Endothelial cell of umbilical vein (primary cell): ENCODE measurements at regions not wholly inside any gene's neighbourhood (a gene's known extent, or its start where the extent isn't known, plus 50 kb on each side); places are given as distances from the start of the nearest gene placed in this dataset.

Source experiments
- BruUV-seq: library from RNA; stranded (reverse); fragments of 400-500 nt; replicated peaks from 2 replicates; lab custom pipeline; 2021; lab: Mats Ljungman, UMichigan
- CTCF ChIA-PET: fragments of 300-600, 350-600 bp; sonication (Branson Sonifier 250); formaldehyde crosslinking; loops from one replicate; lab custom pipeline; 2021; ENCODE audit warnings: antibody characterized with exemption, inconsistent platforms; lab: Charles Lee
- POLR2A ChIA-PET: fragments of 300-600, 350-600 bp; sonication (Branson Sonifier 250); formaldehyde crosslinking; loops from one replicate; lab custom pipeline; 2021; ENCODE audit warnings: antibody characterized with exemption, inconsistent platforms; lab: Charles Lee
- DNase-seq: peaks from one replicate; pipeline ENCODE4 v3.0.0-alpha.2; 2011; ENCODE audit warnings: low read depth, low spot score
- FAIRE-seq: peaks from 2 replicates; lab custom pipeline; 2011; peaks lifted over from hg19 to GRCh38; lab: Jason Lieb, UNC
- H2AFZ ChIP-seq: 2 replicates; pipeline ENCODE4 v1.6.0; 2012; ENCODE audit warnings: low read depth, low read length, control low read depth, inconsistent platforms
- H3K27ac ChIP-seq: 2 replicates; pipeline ENCODE4 v1.5.1; 2011; ENCODE audit warnings: low read depth, mild to moderate bottlenecking, control low read depth, low read length, moderate library complexity; ENCODE audit not compliant: insufficient read depth
- H3K27me3 ChIP-seq, 2 experiments: 2 replicates each; pipeline versions ENCODE4 v1.6.0 to v1.6.1; 2011; ENCODE audit warnings: low read length in 2 of 2, mixed read lengths in 1 of 2; ENCODE audit not compliant: control insufficient read depth in 2 of 2, insufficient read depth in 2 of 2
- H3K36me3 ChIP-seq, 2 experiments: 2 replicates in 1 of 2; 3 replicates in 1 of 2; pipeline ENCODE4 v1.5.1; 2011; ENCODE audit warnings: low read length in 2 of 2, mild to moderate bottlenecking in 1 of 2, moderate library complexity in 1 of 2; ENCODE audit not compliant: control insufficient read depth in 2 of 2, insufficient read depth in 2 of 2; ENCODE audit errors: extremely low read depth in 1 of 2
- H3K4me1 ChIP-seq: 3 replicates; pipeline ENCODE4 v1.5.1; 2011; ENCODE audit warnings: mild to moderate bottlenecking, low read length; ENCODE audit not compliant: control insufficient read depth, insufficient read depth; ENCODE audit errors: extremely low read depth
- H3K4me2 ChIP-seq: 2 replicates; pipeline ENCODE4 v1.6.1; 2011; ENCODE audit warnings: low read length, control low read depth, mixed read lengths; ENCODE audit not compliant: insufficient read depth
- H3K4me3 ChIP-seq, 3 experiments: fragments of 200-600 bp in 1 of 3; sonication (generic), shearing (Covaris generic) in 1 of 3; replicated peaks in 1 of 3; 2 replicates each; pipeline ENCODE4 v1.5.1; 2011 to 2016; ENCODE audit warnings: control low read depth in 3 of 3, low read length in 3 of 3, mild to moderate bottlenecking in 2 of 3, inconsistent platforms in 1 of 3, low read depth in 1 of 3, moderate library complexity in 1 of 3; ENCODE audit not compliant: insufficient read depth in 1 of 3
- H3K79me2 ChIP-seq: 2 replicates; pipeline ENCODE4 v1.6.0; 2012; ENCODE audit warnings: low read length, inconsistent platforms; ENCODE audit not compliant: control insufficient read depth, insufficient read depth
- H3K9ac ChIP-seq: replicated peaks from 2 replicates; pipeline ENCODE3; 2011; ENCODE audit warnings: low read length, control low read depth; ENCODE audit not compliant: insufficient read depth; ENCODE audit errors: extremely low read depth
- H3K9me1 ChIP-seq: replicated peaks from 3 replicates; pipeline ENCODE4 v1.6.0; 2011; ENCODE audit warnings: mild to moderate bottlenecking, low read length; ENCODE audit not compliant: control insufficient read depth, insufficient read depth; ENCODE audit errors: extremely low read depth
- H3K9me3 ChIP-seq: replicated peaks from 2 replicates; pipeline ENCODE4 v1.5.1; 2012; ENCODE audit warnings: low read length, inconsistent platforms; ENCODE audit not compliant: control insufficient read depth, insufficient read depth
- H4K20me1 ChIP-seq: replicated peaks from 2 replicates; pipeline ENCODE3; 2011; ENCODE audit warnings: mild to moderate bottlenecking, low read length; ENCODE audit not compliant: control insufficient read depth, insufficient read depth; ENCODE audit errors: extremely low read depth
- EZH2 ChIP-seq: IDR thresholded peaks from 2 replicates; pipeline ENCODE4 v1.6.1; 2012; ENCODE audit warnings: borderline replicate concordance, low read depth, mild to moderate bottlenecking, moderate library complexity, low read length, inconsistent platforms; ENCODE audit not compliant: severe bottlenecking
- FOS ChIP-seq: IDR thresholded peaks from 2 replicates; pipeline ENCODE4 v1.6.1; 2011; ENCODE audit warnings: mild to moderate bottlenecking, low read length, moderate library complexity, borderline replicate concordance; ENCODE audit not compliant: insufficient read depth
- GATA2 ChIP-seq: IDR thresholded peaks from 2 replicates; pipeline ENCODE4 v1.7.0; 2011; ENCODE audit warnings: low read depth, mild to moderate bottlenecking, moderate library complexity, mixed read lengths, low read length; ENCODE audit not compliant: insufficient read length, insufficient read depth
- JUN ChIP-seq: IDR thresholded peaks from 2 replicates; pipeline ENCODE4 v1.6.1; 2011; ENCODE audit warnings: borderline replicate concordance, low read depth; ENCODE audit not compliant: insufficient read length, insufficient read depth
- MYC ChIP-seq: IDR thresholded peaks from one replicate; pipeline ENCODE4 v1.6.1; 2011; ENCODE audit warnings: mild to moderate bottlenecking, low read depth, low read length
- POLR2A ChIP-seq: IDR thresholded peaks from 2 replicates; pipeline ENCODE4 v1.6.1; 2012; ENCODE audit warnings: low read depth, mild to moderate bottlenecking, control low read depth, low read length
- POLR2AphosphoS5 ChIP-seq: IDR thresholded peaks from 2 replicates; pipeline ENCODE4 v1.6.1; 2012; ENCODE audit warnings: low read depth, mild to moderate bottlenecking, control low read depth, low read length, moderate library complexity; ENCODE audit not compliant: insufficient read depth
- dilution Hi-C: fragments of 300-500 bp; cut with MboI; formaldehyde crosslinking; loops from one replicate; pipeline ENCODE4 v1.15.0; 2019; ENCODE audit warnings: low sequenced_read_pairs; ENCODE audit not compliant: extremely low pct_ligation_motif_present
- intact Hi-C: fragments of 100-400 bp; cut with micrococcal nuclease; formaldehyde crosslinking; loops from one replicate; pipeline ENCODE4 v1.10.0; 2022
- TF ChIP-seq, protein P1 (sequence below), 2 donors: IDR thresholded peaks; 1 replicate in 1 of 2; 2 replicates in 1 of 2; pipeline ENCODE4 v1.5.1; 2011; ENCODE audit warnings: low read length in 2 of 2, mild to moderate bottlenecking in 2 of 2, moderate library complexity in 2 of 2, control low read depth in 1 of 2, inconsistent platforms in 1 of 2, low read depth in 1 of 2; ENCODE audit not compliant: insufficient read depth in 1 of 2; ENCODE audit errors: extremely low read depth in 1 of 2
- TF ChIP-seq, protein P2 (sequence below): IDR thresholded peaks from 2 replicates; pipeline ENCODE4 v1.6.1; 2011; ENCODE audit not compliant: insufficient read depth, insufficient read length

DNA sequence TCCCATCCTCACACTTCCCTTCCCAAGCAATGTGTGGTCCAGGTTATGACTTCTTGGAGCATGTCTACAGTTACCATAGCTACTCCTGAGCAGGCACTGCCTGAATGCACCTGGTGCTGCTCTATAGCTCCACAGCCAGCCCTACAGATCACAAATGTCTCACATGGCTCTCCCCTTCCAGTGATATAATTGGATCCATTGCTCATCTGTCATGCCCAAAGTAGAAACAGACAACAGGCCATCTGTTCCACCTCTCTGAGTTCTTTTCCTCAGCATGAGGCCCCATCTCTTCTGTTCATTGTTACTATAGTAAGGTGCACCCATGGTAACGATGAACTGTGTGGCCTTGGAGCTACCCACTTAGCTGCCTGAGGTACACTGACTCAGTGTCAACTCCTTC is 320.3 kb upstream of the ZC3H12C start:
- dilution Hi-C loops = no loop called here
- intact Hi-C loops = no loop called here

More for the DNA sequence above, 320.3 kb upstream of the ZC3H12C start:
- ChIA-PET CTCF (no interaction called here), POLR2A (no interaction called here)
- Histone ChIP-seq H3K27me3 (no peaks in the 10 kb centered on the region), H3K4me1 (no peaks in the 10 kb centered on the region), H3K4me2 (no peak overlapping the region), H3K9me3 (no peaks in the 10 kb centered on the region), H3K4me3 (no peak overlapping the region), H3K9me1 (no peaks in the 10 kb centered on the region), H4K20me1 (no peaks in the 10 kb centered on the region), H3K9ac (no peak overlapping the region), H3K36me3 (no peaks in the 10 kb centered on the region), H3K27ac (no peak overlapping the region), H2AFZ (no peak overlapping the region), H3K79me2 (no peaks in the 10 kb centered on the region)
- no peak for FAIRE-seq
- no peak for DNase-seq
- no peak for TF ChIP-seq FOS
- TF ChIP-seq EZH2 = no peak
- no peak for TF ChIP-seq POLR2AphosphoS5
- TF ChIP-seq POLR2A = no peak
- TF ChIP-seq JUN = no peak
- no peak for TF ChIP-seq MYC
- TF ChIP-seq, protein P1, sequence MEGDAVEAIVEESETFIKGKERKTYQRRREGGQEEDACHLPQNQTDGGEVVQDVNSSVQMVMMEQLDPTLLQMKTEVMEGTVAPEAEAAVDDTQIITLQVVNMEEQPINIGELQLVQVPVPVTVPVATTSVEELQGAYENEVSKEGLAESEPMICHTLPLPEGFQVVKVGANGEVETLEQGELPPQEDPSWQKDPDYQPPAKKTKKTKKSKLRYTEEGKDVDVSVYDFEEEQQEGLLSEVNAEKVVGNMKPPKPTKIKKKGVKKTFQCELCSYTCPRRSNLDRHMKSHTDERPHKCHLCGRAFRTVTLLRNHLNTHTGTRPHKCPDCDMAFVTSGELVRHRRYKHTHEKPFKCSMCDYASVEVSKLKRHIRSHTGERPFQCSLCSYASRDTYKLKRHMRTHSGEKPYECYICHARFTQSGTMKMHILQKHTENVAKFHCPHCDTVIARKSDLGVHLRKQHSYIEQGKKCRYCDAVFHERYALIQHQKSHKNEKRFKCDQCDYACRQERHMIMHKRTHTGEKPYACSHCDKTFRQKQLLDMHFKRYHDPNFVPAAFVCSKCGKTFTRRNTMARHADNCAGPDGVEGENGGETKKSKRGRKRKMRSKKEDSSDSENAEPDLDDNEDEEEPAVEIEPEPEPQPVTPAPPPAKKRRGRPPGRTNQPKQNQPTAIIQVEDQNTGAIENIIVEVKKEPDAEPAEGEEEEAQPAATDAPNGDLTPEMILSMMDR (IDR thresholded peaks at IDR 0.05; ENCODE audit: extremely low read depth in 1 of 2, insufficient read depth in 1 of 2, low read depth in 1 of 2, low read length in 2 of 2) = no peak
- no peak for TF ChIP-seq GATA2
- TF ChIP-seq, protein P2, sequence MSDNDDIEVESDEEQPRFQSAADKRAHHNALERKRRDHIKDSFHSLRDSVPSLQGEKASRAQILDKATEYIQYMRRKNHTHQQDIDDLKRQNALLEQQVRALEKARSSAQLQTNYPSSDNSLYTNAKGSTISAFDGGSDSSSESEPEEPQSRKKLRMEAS = no peak
- BruUV-seq = no TSS peak
